ENCODE measurements at regions not wholly inside any gene's neighbourhood (a gene's known extent, or its start where the extent isn't known, plus 50 kb on each side); places are given as distances from the start of the nearest gene placed in this dataset.

- Histone ChIP-seq H3K23ac (ENCODE audit: low read depth, low read length) (no peak overlapping the region), H4K91ac (ENCODE audit: insufficient read depth, low read depth, low read length) (no peak overlapping the region), H3K27me3 (ENCODE audit: control insufficient read depth, insufficient read depth, low read length) (peaks cover 18% of the 10 kb centered on the region), H3K14ac (replicated peaks; ENCODE audit: low read depth, low read length) (no peak overlapping the region), H2AFZ (replicated peaks; ENCODE audit: low read length, poor library complexity) (no peak overlapping the region), H3K9me1 (ENCODE audit: insufficient read depth, low read length) (no peaks in the 10 kb centered on the region), H2BK120ac (ENCODE audit: low read depth, low read length) (no peak overlapping the region), H3K4ac (ENCODE audit: low read depth, low read length) (no peak overlapping the region), H3K79me1 (ENCODE audit: low read depth in 1 of 2, low read length in 2 of 2) (no peaks in the 10 kb centered on the region), H3K18ac (ENCODE audit: low read depth, low read length) (no peak overlapping the region), H3K36me3 (ENCODE audit: control insufficient read depth, insufficient read depth, low read length) (no peaks in the 10 kb centered on the region), H2AK9ac (replicated peaks; ENCODE audit: low read depth, low read length, poor library complexity) (no peak overlapping the region), H3K9me3 (ENCODE audit: control insufficient read depth, insufficient read depth, low read length) (no peaks in the 10 kb centered on the region), H4K5ac (ENCODE audit: low read depth, low read length) (no peak overlapping the region), H2BK15ac (ENCODE audit: low read depth, low read length) (no peak overlapping the region), H2BK5ac (ENCODE audit: low read depth, low read length, poor library complexity, severe bottlenecking) (no peak overlapping the region), H3K4me1 (ENCODE audit: control insufficient read depth, insufficient read depth, low read length) (peaks cover 3% of the 10 kb centered on the region; the same call in 1 of the 2 replicates), H2AK5ac (ENCODE audit: low read depth, low read length) (no peak overlapping the region), H3K4me2 (ENCODE audit: low read depth, low read length) (no peak overlapping the region), H3K56ac (ENCODE audit: extremely low read depth, insufficient read depth, low read length) (no peak overlapping the region), H2BK20ac (ENCODE audit: low read depth, low read length) (no peak overlapping the region), H3K27ac (ENCODE audit: insufficient read depth, low read length) (no peak overlapping the region), H4K20me1 (ENCODE audit: insufficient read depth, low read length) (no peaks in the 10 kb centered on the region), H4K8ac (ENCODE audit: low read depth in 2 of 2, low read length in 2 of 2) (no peak overlapping the region), H3K4me3 (ENCODE audit: insufficient read depth, low read depth, low read length) (no peak overlapping the region), H3K9ac (ENCODE audit: low read depth, low read length) (no peak overlapping the region)
- no peak for DNase-seq
- WGBS, 2 experiments (ENCODE audit: extremely low coverage in 2 of 2, insufficient read length in 1 of 2) = 0% methylated on average over 1 of the region's 5 CpGs; no CpG with 5 or more reads in 1 of the 2 experiments
- no TSS peak for BruUV-seq (replicated peaks)
- intact Hi-C loops (cut with micrococcal nuclease) (no loop called here), dilution Hi-C loops (cut with HindIII; ENCODE audit: low sequenced_read_pairs, unreplicated experiment) (no loop called here), in situ Hi-C loops (cut with MboI; ENCODE audit: low sequenced_read_pairs) (no loop called here)
- no peak for TF ChIP-seq BHLHE40 (IDR thresholded peaks at IDR 0.05; ENCODE audit: low read depth, low read length)
- TF ChIP-seq MAZ (IDR thresholded peaks at IDR 0.05; ENCODE audit: borderline replicate concordance, low read depth, low read length) = no peak
- no peak for TF ChIP-seq RCOR1 (IDR thresholded peaks at IDR 0.05; ENCODE audit: insufficient replicate concordance, low read length)
- TF ChIP-seq FOS (IDR thresholded peaks at IDR 0.05; ENCODE audit: low read depth, low read length) = no peak
- TF ChIP-seq USF2 (IDR thresholded peaks at IDR 0.05; ENCODE audit: low read depth, low read length) = no peak
- no peak for TF ChIP-seq MAFK (IDR thresholded peaks at IDR 0.05; ENCODE audit: low read depth, low read length)
- TF ChIP-seq NFE2L2 (IDR thresholded peaks at IDR 0.05; ENCODE audit: low read depth, low read length) = no peak
- TF ChIP-seq RAD21 (IDR thresholded peaks at IDR 0.05; ENCODE audit: low read length) = no peak
- TF ChIP-seq CTCF (conservative IDR thresholded peaks at IDR 0.05; ENCODE audit: low read depth, low read length) = no peak
- TF ChIP-seq POLR2A (IDR thresholded peaks at IDR 0.05; ENCODE audit: low read depth, low read length) = no peak
- no peak for TF ChIP-seq CEBPB (IDR thresholded peaks at IDR 0.05; ENCODE audit: low read depth, low read length)
- no peak for TF ChIP-seq CHD1 (IDR thresholded peaks at IDR 0.05; ENCODE audit: low read depth, low read length)
- no peak for TF ChIP-seq RFX5 (IDR thresholded peaks at IDR 0.05; ENCODE audit: low read depth, low read length)
- CTCF ChIA-PET = no interaction called here
- ATAC-seq (ENCODE audit: low read depth) = no peak
- POLR2A ChIA-PET (ENCODE audit: unreplicated experiment) = no interaction called here
Observed at GRCh38 chr15:70286113-70286806, 188.5 kb upstream of the TLE3 start.
